Keratinocyte (primary cell): ENCODE measurements at regions not wholly inside any gene's neighbourhood (a gene's known extent, or its start where the extent isn't known, plus 50 kb on each side); places are given as distances from the start of the nearest gene placed in this dataset.

Experiments
- DNase-seq: peaks from one replicate; pipeline ENCODE4 v3.0.0-alpha.2; 2011; ENCODE audit warnings: low read depth, missing footprints, low spot score
- FAIRE-seq: peaks from 2 replicates; lab custom pipeline; 2011; peaks lifted over from hg19 to GRCh38; lab: Jason Lieb, UNC
- H2AFZ ChIP-seq: 2 replicates; pipeline ENCODE4 v1.6.0; 2012; ENCODE audit warnings: low read length, control low read depth, inconsistent platforms; ENCODE audit not compliant: control insufficient read depth
- H3K27ac ChIP-seq: 2 replicates; pipeline ENCODE4 v1.5.1; 2011; ENCODE audit warnings: low read length; ENCODE audit not compliant: control insufficient read depth, insufficient read depth
- H3K27me3 ChIP-seq: 3 replicates; pipeline ENCODE4 v1.6.0; 2011; ENCODE audit warnings: low read length; ENCODE audit not compliant: control insufficient read depth, insufficient read depth; ENCODE audit errors: extremely low read depth
- H3K36me3 ChIP-seq, 2 experiments: 2 replicates in 1 of 2; 3 replicates in 1 of 2; pipeline ENCODE4 v1.5.1; 2011; ENCODE audit warnings: low read length in 2 of 2, mild to moderate bottlenecking in 1 of 2; ENCODE audit not compliant: control insufficient read depth in 2 of 2, insufficient read depth in 2 of 2; ENCODE audit errors: extremely low read depth in 1 of 2
- H3K4me1 ChIP-seq: 3 replicates; pipeline ENCODE4 v1.5.1; 2011; ENCODE audit warnings: low read length; ENCODE audit not compliant: control insufficient read depth, insufficient read depth; ENCODE audit errors: extremely low read depth
- H3K4me2 ChIP-seq: 3 replicates; pipeline ENCODE4 v1.6.0; 2011; ENCODE audit warnings: low read depth, low read length; ENCODE audit not compliant: control insufficient read depth, insufficient read depth; ENCODE audit errors: extremely low read depth
- H3K4me3 ChIP-seq, 3 experiments: fragments of 200-600 bp in 1 of 3; sonication (generic) in 1 of 3; 2 replicates in 2 of 3; 3 replicates in 1 of 3; pipeline ENCODE4 v1.5.1; 2011 to 2016; ENCODE audit warnings: low read length in 3 of 3, mild to moderate bottlenecking in 3 of 3, control low read depth in 2 of 3, inconsistent platforms in 1 of 3, low read depth in 1 of 3, mixed read lengths in 1 of 3, mixed run types in 1 of 3, moderate library complexity in 1 of 3; ENCODE audit not compliant: control insufficient read depth in 2 of 3, insufficient read depth in 2 of 3; ENCODE audit errors: extremely low read depth in 1 of 3
- H3K79me2 ChIP-seq: 2 replicates; pipeline ENCODE4 v1.6.0; 2012; ENCODE audit warnings: low read length; ENCODE audit not compliant: control insufficient read depth, insufficient read depth
- H3K9ac ChIP-seq: 3 replicates; pipeline ENCODE4 v1.6.0; 2011; ENCODE audit warnings: low read length; ENCODE audit not compliant: control insufficient read depth, insufficient read depth; ENCODE audit errors: extremely low read depth
- H3K9me1 ChIP-seq: 3 replicates; pipeline ENCODE4 v1.6.0; 2011; ENCODE audit warnings: low read length; ENCODE audit not compliant: control insufficient read depth, insufficient read depth; ENCODE audit errors: extremely low read depth
- H3K9me3 ChIP-seq: 2 replicates; pipeline ENCODE4 v1.5.1; 2012; ENCODE audit warnings: low read depth, low read length; ENCODE audit not compliant: control insufficient read depth
- H4K20me1 ChIP-seq: 3 replicates; pipeline ENCODE4 v1.6.0; 2011; ENCODE audit warnings: low read length; ENCODE audit not compliant: control insufficient read depth, insufficient read depth; ENCODE audit errors: extremely low read depth
- CTCF ChIP-seq, 3 experiments: IDR thresholded peaks in 1 of 3; conservative IDR thresholded peaks in 1 of 3; optimal IDR thresholded peaks in 1 of 3; 2 replicates in 2 of 3; 3 replicates in 1 of 3; pipeline versions ENCODE3 to v1.5.1; 2011; ENCODE audit warnings: low read length in 3 of 3, mild to moderate bottlenecking in 3 of 3, moderate library complexity in 2 of 3, control low read depth in 1 of 3, inconsistent platforms in 1 of 3; ENCODE audit not compliant: insufficient read depth in 2 of 3; ENCODE audit errors: extremely low read depth in 1 of 3
- EZH2 ChIP-seq: IDR thresholded peaks from one replicate; pipeline ENCODE4 v1.6.1; 2012; ENCODE audit warnings: inconsistent platforms, mild to moderate bottlenecking, low read length, moderate library complexity
- dilution Hi-C: fragments of 300-500 bp; cut with MboI; formaldehyde crosslinking; loops from one replicate; pipeline ENCODE4 v1.7.0; 2020; ENCODE audit warnings: low sequenced_read_pairs; ENCODE audit not compliant: extremely low pct_ligation_motif_present

DNA sequence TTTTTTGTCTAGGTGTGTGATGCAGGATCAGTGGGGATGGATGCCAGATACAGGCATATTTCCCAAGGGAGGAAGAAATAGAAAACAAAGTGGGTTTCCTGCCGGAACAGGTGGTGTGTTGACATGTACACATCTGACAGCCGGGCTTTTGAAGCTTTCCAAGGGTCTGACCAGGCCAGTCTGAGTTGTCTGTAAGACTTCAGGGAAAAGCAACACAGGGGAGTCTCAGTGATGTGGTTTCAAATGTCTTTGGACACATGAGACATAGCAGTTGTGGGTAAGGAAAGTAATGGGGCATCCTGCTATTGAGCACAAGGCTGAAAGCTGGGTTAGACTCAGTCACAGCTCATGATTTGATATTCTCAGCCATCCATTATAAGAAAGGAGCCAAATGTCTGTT, 274.9 kb downstream of the PIK3R1 start:
- Histone ChIP-seq H3K27me3 (no peaks in the 10 kb centered on the region), H4K20me1 (no peaks in the 10 kb centered on the region), H3K79me2 (no peaks in the 10 kb centered on the region), H3K9ac (no peak overlapping the region), H3K9me1 (no peaks in the 10 kb centered on the region), H3K4me2 (no peak overlapping the region), H2AFZ (no peak overlapping the region), H3K27ac (no peak overlapping the region), H3K4me1 (no peaks in the 10 kb centered on the region), H3K4me3 (no peak overlapping the region), H3K9me3 (no peaks in the 10 kb centered on the region), H3K36me3 (no peaks in the 10 kb centered on the region)
- FAIRE-seq (no peak), DNase-seq (no peak)
- TF ChIP-seq EZH2 = no peak
- TF ChIP-seq CTCF (optimal IDR thresholded peaks at IDR 0.05 in 1 of 3, IDR thresholded peaks at IDR 0.05 in 1 of 3, conservative IDR thresholded peaks at IDR 0.05 in 1 of 3; ENCODE audit: extremely low read depth in 1 of 3, insufficient read depth in 2 of 3, low read length in 3 of 3) = no peak
- dilution Hi-C loops = no loop called here

DNA sequence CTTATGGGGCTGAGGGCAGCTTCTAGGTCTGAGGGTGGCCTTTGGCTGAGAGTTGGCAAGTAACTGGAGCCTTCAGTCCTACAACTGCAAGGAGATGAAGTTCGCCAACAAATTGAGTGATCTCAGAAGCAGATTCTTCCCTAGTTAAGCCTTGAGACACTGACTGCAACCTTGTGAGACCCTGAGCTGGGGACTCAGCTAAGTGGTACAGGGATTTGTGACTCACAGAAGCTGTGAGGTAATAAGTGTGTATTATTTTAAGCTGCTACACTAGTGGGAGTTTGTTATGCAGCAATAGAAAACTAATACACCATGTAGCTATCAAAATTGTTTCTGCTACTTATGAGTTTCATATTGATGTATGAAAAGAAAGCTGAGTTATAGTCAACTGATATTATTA, 279.2 kb downstream of the PIK3R1 start:
- FAIRE-seq (no peak), DNase-seq (no peak)
- no peaks in the 10 kb centered on the region for H3K9me1 ChIP-seq
- dilution Hi-C loops = no loop called here
- no peak overlapping the region for H3K4me2 ChIP-seq
- TF ChIP-seq CTCF (optimal IDR thresholded peaks at IDR 0.05 in 1 of 3, IDR thresholded peaks at IDR 0.05 in 1 of 3, conservative IDR thresholded peaks at IDR 0.05 in 1 of 3; ENCODE audit: extremely low read depth in 1 of 3, insufficient read depth in 2 of 3, low read length in 3 of 3) (no peak), EZH2 (no peak)
- H4K20me1 ChIP-seq = no peaks in the 10 kb centered on the region
- H3K79me2 ChIP-seq = no peaks in the 10 kb centered on the region
- H3K9ac ChIP-seq = no peak overlapping the region
- no peaks in the 10 kb centered on the region for H3K36me3 ChIP-seq
- no peaks in the 10 kb centered on the region for H3K9me3 ChIP-seq
- H3K4me1 ChIP-seq = no peaks in the 10 kb centered on the region
- no peak overlapping the region for H3K4me3 ChIP-seq
- no peak overlapping the region for H3K27ac ChIP-seq
- H2AFZ ChIP-seq = no peak overlapping the region
- H3K27me3 ChIP-seq = no peaks in the 10 kb centered on the region
